AG04449 (cell line): ENCODE measurements at regions not wholly inside any gene's neighbourhood (a gene's known extent, or its start where the extent isn't known, plus 50 kb on each side); places are given as distances from the start of the nearest gene placed in this dataset.

Experiments
- CTCF ChIA-PET: fragments of 350-600 bp; formaldehyde crosslinking; extraction: SDS; loops from one replicate; lab custom pipeline; 2021; ENCODE audit warnings: antibody characterized with exemption; lab: Yijun Ruan, JAX
- POLR2A ChIA-PET: fragments of 400-600, 350-600 bp; formaldehyde crosslinking; extraction: SDS; loops from one replicate; lab custom pipeline; 2020; ENCODE audit warnings: antibody characterized with exemption, inconsistent platforms; lab: Yijun Ruan, JAX
- DNase-seq: peaks from one replicate; pipeline ENCODE4 v3.0.0-alpha.2; 2010; ENCODE audit warnings: low read depth, low spot score
- H3K4me3 ChIP-seq: 2 replicates; pipeline ENCODE4 v1.5.1; 2011; ENCODE audit warnings: low read depth, mild to moderate bottlenecking, control low read depth, low read length
- CTCF ChIP-seq: IDR thresholded peaks from one replicate; pipeline ENCODE4 v1.5.1; 2011; ENCODE audit warnings: mild to moderate bottlenecking, moderate library complexity, low read length, control low read depth, inconsistent platforms; ENCODE audit not compliant: insufficient read depth; ENCODE audit errors: missing control alignments

GRCh38 chr12:111010061-111010460, 89.7 kb upstream of the MYL2 start:
- POLR2A ChIA-PET: no interaction called here
- no peak overlapping the region for H3K4me3 ChIP-seq
- CTCF ChIA-PET: no interaction called here
- TF ChIP-seq CTCF: no peak
- DNase-seq: no peak

- POLR2A ChIA-PET: no interaction called here
Observed at GRCh38 chr12:111006621-111007020, 86.2 kb upstream of the MYL2 start.

GRCh38 chr12:110998971-110999370, 78.6 kb upstream of the MYL2 start:
- no peak for TF ChIP-seq CTCF
- ChIA-PET POLR2A (no interaction called here), CTCF (no interaction called here)
- no peak for DNase-seq
- H3K4me3 ChIP-seq: no peak overlapping the region

More at GRCh38 chr12:111006621-111007020, 86.2 kb upstream of the MYL2 start:
- CTCF ChIA-PET: interaction anchor here (1.5 kb wide), 1 partner anchor 24 kb away, joined by 3 read pairs; no protein-coding TSS in a partner anchor
- no peak for DNase-seq
- no peak overlapping the region for H3K4me3 ChIP-seq
- no peak for TF ChIP-seq CTCF

DNA sequence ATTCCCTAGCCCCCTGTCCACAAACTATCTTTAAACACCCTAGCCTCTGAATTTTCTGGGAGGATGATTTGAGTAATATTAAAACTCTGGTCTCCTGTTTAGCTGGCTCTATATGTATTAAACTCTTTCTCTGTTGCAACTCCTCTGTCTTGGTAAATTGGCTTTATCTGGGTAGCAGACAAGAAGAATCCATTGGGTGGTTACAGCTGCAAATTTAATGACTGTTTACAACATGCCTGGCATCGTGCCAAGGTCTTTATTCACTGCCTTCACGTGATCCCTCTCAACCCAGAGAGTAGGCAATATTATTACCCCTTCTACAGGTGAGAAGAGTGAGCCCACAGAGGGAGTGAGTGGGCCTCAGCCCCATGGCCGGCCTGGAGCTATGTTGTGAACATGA, 77.8 kb upstream of the MYL2 start:
- ChIA-PET POLR2A (no interaction called here), CTCF (no interaction called here)
- TF ChIP-seq CTCF: no peak
- DNase-seq: no peak
- H3K4me3 ChIP-seq: no peak overlapping the region

DNA sequence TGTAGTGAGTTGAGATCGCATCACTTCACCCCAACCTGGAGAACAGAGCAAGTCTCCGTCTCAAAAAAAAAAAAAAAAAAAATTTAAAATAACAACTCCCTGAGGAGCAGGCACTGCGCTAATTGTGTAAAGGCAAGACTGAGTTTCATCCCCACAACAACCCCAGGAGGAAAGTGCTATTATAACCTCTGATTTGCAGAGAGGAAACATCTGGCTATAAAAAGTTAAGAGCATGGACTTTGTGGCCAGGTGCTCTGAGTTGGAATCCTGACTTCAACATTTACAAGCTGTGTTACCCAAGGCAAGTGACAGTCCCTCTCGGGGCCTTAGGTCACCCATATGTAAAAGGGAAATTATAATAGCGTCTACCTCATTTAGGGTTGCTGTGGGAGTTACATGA, 76.0 kb upstream of the MYL2 start:
- no peak for TF ChIP-seq CTCF
- POLR2A ChIA-PET: no interaction called here
- H3K4me3 ChIP-seq: no peak overlapping the region
- CTCF ChIA-PET: no interaction called here
- no peak for DNase-seq

DNA sequence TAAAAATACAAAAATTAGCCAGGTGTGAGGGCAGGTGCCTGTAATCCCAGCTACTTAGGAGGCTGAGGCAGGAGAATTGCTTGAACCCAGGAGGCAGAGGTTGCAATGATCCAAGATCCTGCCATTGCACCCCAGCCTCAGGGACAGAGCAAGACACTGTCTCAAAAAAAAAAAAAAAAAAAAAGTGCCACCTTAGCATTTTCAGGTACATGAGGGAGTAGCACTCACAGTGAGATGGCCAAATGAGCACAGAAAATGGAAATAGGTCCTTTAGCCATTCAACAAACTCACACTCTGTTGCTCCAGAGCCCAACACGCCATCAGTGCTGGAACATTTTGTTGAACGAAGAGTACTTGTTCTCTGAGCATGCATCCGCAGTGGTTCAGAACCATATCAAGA, 75.2 kb upstream of the MYL2 start:
- POLR2A ChIA-PET: no interaction called here
- no peak for DNase-seq
- no peak overlapping the region for H3K4me3 ChIP-seq
- CTCF ChIA-PET: no interaction called here
- TF ChIP-seq CTCF: no peak
